GM12878 (cell line): ENCODE measurements at regions not wholly inside any gene's neighbourhood (a gene's known extent, or its start where the extent isn't known, plus 50 kb on each side); places are given as distances from the start of the nearest gene placed in this dataset.

Source experiments
- BHLHE40 ChIP-seq, 2 experiments: fragments of 450-650 bp in 1 of 2; IDR thresholded peaks; 2 replicates each; pipeline ENCODE4 v1.6.1; 2011 to 2017; ENCODE audit warnings: low read depth in 2 of 2, borderline replicate concordance in 1 of 2, improper control_type of control experiment in 1 of 2, low read length in 1 of 2, mild to moderate bottlenecking in 1 of 2
- ETV6 ChIP-seq, 2 experiments: fragments of 450-650 bp in 1 of 2; IDR thresholded peaks in 1 of 2; conservative IDR thresholded peaks in 1 of 2; 2 replicates each; pipeline ENCODE4 v1.6.1; 2014; ENCODE audit warnings: antibody characterized with exemption in 1 of 2, borderline replicate concordance in 1 of 2, low read depth in 1 of 2, mild to moderate bottlenecking in 1 of 2, moderate library complexity in 1 of 2
- KDM1A ChIP-seq: fragments of 200-600 bp; sonication (generic); IDR thresholded peaks from 2 replicates; pipeline ENCODE4 v1.6.1; 2016; ENCODE audit warnings: borderline replicate concordance
- POLR2A ChIP-seq: IDR thresholded peaks from 2 replicates; pipeline ENCODE4 v1.6.1; 2011; ENCODE audit warnings: low read depth, mild to moderate bottlenecking, low read length
- POLR2AphosphoS5 ChIP-seq: IDR thresholded peaks from 2 replicates; pipeline ENCODE4 v1.6.1; 2011; ENCODE audit warnings: mild to moderate bottlenecking, low read length, inconsistent platforms
- RBBP5 ChIP-seq: fragments of 200-600 bp; sonication (generic); conservative IDR thresholded peaks from 2 replicates; pipeline ENCODE4 v1.6.1; 2016
- SIX5 ChIP-seq: IDR thresholded peaks from 2 replicates; pipeline ENCODE4 v1.6.1; 2011; ENCODE audit warnings: mild to moderate bottlenecking, low read depth, low read length, moderate library complexity; ENCODE audit not compliant: severe bottlenecking
- SP1 ChIP-seq: IDR thresholded peaks from one replicate; pipeline ENCODE4 v1.6.1; 2011; ENCODE audit warnings: low read depth, low read length
- ZZZ3 ChIP-seq: IDR thresholded peaks from 2 replicates; pipeline ENCODE4 v1.6.1; 2011; ENCODE audit warnings: low read depth; ENCODE audit not compliant: control insufficient read depth, insufficient read length
- TF ChIP-seq, protein P1 (sequence below), 3 experiments: IDR thresholded peaks in 2 of 3; conservative IDR thresholded peaks in 1 of 3; 2 replicates each; pipeline ENCODE4 v1.5.1; 2011; ENCODE audit warnings: low read depth in 3 of 3, low read length in 3 of 3, mild to moderate bottlenecking in 3 of 3, control low read depth in 2 of 3, moderate library complexity in 2 of 3, inconsistent platforms in 1 of 3, mixed read lengths in 1 of 3; ENCODE audit not compliant: control insufficient read depth in 2 of 3, insufficient read depth in 1 of 3; ENCODE audit errors: extremely low read depth in 1 of 3

DNA sequence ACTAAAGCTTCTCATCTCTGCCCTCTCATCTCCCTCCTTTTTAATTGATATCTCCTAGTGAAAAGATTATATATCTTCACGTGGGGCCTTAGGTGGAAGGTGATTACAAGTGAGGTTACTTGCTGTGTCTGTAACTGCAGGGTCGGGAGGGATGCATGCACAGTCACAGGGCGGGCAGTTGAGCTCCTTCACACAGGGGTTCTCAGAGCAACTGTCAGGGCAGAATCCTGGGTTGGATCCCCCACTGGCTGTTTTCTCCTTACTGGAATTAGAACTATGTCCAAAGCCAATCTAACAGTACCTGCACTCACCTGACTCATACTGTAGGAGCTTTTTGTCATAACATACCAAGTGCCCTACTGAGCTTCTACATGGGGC, 141.1 kb downstream of the AASDH start:
- TF ChIP-seq BHLHE40 (IDR thresholded peaks at IDR 0.05; ENCODE audit: borderline replicate concordance in 1 of 2, low read depth in 2 of 2, low read length in 1 of 2), result no peak
- no peak for TF ChIP-seq SP1
- no peak for TF ChIP-seq POLR2A
- TF ChIP-seq RBBP5, result no peak
- TF ChIP-seq POLR2AphosphoS5, result no peak
- TF ChIP-seq, protein P1, sequence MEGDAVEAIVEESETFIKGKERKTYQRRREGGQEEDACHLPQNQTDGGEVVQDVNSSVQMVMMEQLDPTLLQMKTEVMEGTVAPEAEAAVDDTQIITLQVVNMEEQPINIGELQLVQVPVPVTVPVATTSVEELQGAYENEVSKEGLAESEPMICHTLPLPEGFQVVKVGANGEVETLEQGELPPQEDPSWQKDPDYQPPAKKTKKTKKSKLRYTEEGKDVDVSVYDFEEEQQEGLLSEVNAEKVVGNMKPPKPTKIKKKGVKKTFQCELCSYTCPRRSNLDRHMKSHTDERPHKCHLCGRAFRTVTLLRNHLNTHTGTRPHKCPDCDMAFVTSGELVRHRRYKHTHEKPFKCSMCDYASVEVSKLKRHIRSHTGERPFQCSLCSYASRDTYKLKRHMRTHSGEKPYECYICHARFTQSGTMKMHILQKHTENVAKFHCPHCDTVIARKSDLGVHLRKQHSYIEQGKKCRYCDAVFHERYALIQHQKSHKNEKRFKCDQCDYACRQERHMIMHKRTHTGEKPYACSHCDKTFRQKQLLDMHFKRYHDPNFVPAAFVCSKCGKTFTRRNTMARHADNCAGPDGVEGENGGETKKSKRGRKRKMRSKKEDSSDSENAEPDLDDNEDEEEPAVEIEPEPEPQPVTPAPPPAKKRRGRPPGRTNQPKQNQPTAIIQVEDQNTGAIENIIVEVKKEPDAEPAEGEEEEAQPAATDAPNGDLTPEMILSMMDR (IDR thresholded peaks at IDR 0.05 in 2 of 3, conservative IDR thresholded peaks at IDR 0.05 in 1 of 3; ENCODE audit: control insufficient read depth in 2 of 3, extremely low read depth in 1 of 3, insufficient read depth in 1 of 3, low read depth in 3 of 3, low read length in 3 of 3), result no peak
- TF ChIP-seq ETV6 (conservative IDR thresholded peaks at IDR 0.05 in 1 of 2, IDR thresholded peaks at IDR 0.05 in 1 of 2; ENCODE audit: borderline replicate concordance in 1 of 2, low read depth in 1 of 2), result no peak
- TF ChIP-seq ZZZ3, result no peak
- no peak for TF ChIP-seq KDM1A
- TF ChIP-seq SIX5, result no peak
